ENCODE measurements at regions not wholly inside any gene's neighbourhood (a gene's known extent, or its start where the extent isn't known, plus 50 kb on each side); places are given as distances from the start of the nearest gene placed in this dataset.
"Not testable (repeated sequence)": the region's sequence is repeated elsewhere in the genome, so short reads cannot be mapped to it uniquely, and the experiment has no call there.

GRCh38 chr4:24212642-24213041, 322.8 kb upstream of the PPARGC1A start:
- Histone ChIP-seq H3K4me1 (ENCODE audit: low read depth) (no peaks in the 10 kb centered on the region), H3K4me3 (no peak overlapping the region), H3K9me3 (no peaks in the 10 kb centered on the region), H3K36me3 (ENCODE audit: low read depth) (no peaks in the 10 kb centered on the region)
- no peak for TF ChIP-seq CTCF (IDR thresholded peaks at IDR 0.05)
- intact Hi-C loops (cut with DNase I, micrococcal nuclease) = no loop called here
- no peak for DNase-seq
- ATAC-seq = no peak

DNA sequence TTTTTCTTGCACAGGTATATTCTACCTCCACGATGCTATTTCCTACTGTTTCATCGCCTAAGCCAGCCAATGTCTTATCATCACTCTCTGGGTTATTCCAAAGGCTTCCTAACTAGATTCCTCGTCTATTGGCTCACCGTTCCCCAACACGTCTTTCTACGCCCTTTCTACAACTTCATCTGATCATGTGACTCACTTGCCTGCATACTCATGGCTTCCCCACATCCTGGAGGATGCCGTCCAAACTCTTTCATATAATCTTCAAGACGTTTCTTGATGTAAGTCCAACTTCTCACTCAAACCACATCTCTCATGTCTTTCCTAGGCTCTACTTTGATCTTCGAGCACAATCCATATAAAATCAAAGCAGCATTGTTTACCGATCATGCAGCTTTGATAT, 322.0 kb upstream of the PPARGC1A start:
- intact Hi-C loops (cut with DNase I, micrococcal nuclease) = no loop called here
- Histone ChIP-seq H3K4me3 (no peak overlapping the region), H3K36me3 (ENCODE audit: low read depth) (no peaks in the 10 kb centered on the region), H3K9me3 (no peaks in the 10 kb centered on the region), H3K4me1 (ENCODE audit: low read depth) (no peaks in the 10 kb centered on the region)
- ATAC-seq (no peak), DNase-seq (no peak)
- TF ChIP-seq CTCF (IDR thresholded peaks at IDR 0.05) = no peak

GRCh38 chr4:24210332-24210902, 320.6 kb upstream of the PPARGC1A start:
- DNase-seq = peak in 1 of 3 donors; percentile 55
- ATAC-seq = peak; percentile 49
- intact Hi-C loops (cut with DNase I, micrococcal nuclease) = no loop called here
- Histone ChIP-seq H3K9me3 (no peaks in the 10 kb centered on the region), H3K4me1 (ENCODE audit: low read depth) (no peaks in the 10 kb centered on the region), H3K36me3 (ENCODE audit: low read depth) (no peaks in the 10 kb centered on the region), H3K4me3 (no peak overlapping the region)
- TF ChIP-seq CTCF (IDR thresholded peaks at IDR 0.05) = no peak

DNA sequence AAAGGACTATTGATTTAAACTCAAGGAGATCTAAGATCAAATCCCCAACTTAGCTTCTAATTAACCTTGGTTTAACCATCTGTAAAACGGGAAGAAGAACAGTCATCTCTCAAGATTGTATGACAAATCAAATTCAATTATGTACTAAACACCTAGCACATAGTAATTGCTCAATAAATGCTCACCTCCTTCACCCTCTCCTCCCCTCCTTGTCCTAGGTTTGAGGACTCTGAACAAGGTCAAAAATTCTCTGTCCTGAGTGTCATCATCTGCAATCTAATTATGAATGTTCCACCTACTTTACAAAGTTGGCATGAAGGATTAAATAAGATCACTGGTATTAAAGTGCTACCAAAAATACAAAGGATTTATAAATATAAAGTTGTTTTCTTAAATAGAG, 320.1 kb upstream of the PPARGC1A start:
- intact Hi-C loops (cut with DNase I, micrococcal nuclease) = no loop called here
- Histone ChIP-seq H3K9me3 (no peaks in the 10 kb centered on the region), H3K4me3 (no peak overlapping the region), H3K36me3 (ENCODE audit: low read depth) (no peaks in the 10 kb centered on the region), H3K4me1 (ENCODE audit: low read depth) (no peaks in the 10 kb centered on the region)
- DNase-seq = no peak
- no peak for TF ChIP-seq CTCF (IDR thresholded peaks at IDR 0.05)
- ATAC-seq = no peak

- no peak overlapping the region for H3K4me3 ChIP-seq
- intact Hi-C loops (cut with DNase I, micrococcal nuclease) = no loop called here
- ATAC-seq = no peak
- H3K36me3 ChIP-seq (ENCODE audit: low read depth) = no peaks in the 10 kb centered on the region
- H3K4me1 ChIP-seq (ENCODE audit: low read depth) = no peaks in the 10 kb centered on the region
- TF ChIP-seq CTCF (IDR thresholded peaks at IDR 0.05) = no peak
- no peak for DNase-seq
- no peaks in the 10 kb centered on the region for H3K9me3 ChIP-seq
These were observed 319.3 kb upstream of the PPARGC1A start for GRCh38 chr4:24209131-24209530.

GRCh38 chr4:24208691-24209090, 318.8 kb upstream of the PPARGC1A start:
- H3K9me3 ChIP-seq = no peaks in the 10 kb centered on the region
- intact Hi-C loops (cut with DNase I, micrococcal nuclease) = no loop called here
- DNase-seq = no peak
- no peaks in the 10 kb centered on the region for H3K36me3 ChIP-seq (ENCODE audit: low read depth)
- H3K4me3 ChIP-seq = no peak overlapping the region
- TF ChIP-seq CTCF (IDR thresholded peaks at IDR 0.05) = no peak
- no peak for ATAC-seq
- no peaks in the 10 kb centered on the region for H3K4me1 ChIP-seq (ENCODE audit: low read depth)

DNA sequence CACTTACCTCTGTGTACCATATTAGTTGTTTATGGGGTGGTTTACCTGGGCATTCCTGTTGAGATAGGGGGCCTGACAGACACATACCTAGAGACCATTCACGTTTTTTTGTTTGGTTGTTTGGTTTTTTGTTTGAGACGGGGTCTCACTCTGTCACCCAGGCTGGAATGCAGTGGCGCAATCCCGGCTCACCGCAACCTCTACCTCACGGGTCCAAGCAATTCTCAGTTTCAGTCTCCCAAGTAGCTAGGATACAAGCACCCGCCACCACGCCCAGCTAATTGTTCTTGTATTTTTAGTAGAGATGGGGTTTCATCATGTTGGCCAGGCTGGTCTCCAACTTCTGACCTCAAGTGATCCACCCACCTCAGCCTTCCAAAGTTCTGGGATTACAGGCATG, 314.9 kb upstream of the PPARGC1A start:
- not testable (repeated sequence) for H3K4me3 ChIP-seq, ATAC-seq

More for the DNA sequence above, 314.9 kb upstream of the PPARGC1A start:
- H3K4me1 ChIP-seq (ENCODE audit: low read depth); H3K36me3 ChIP-seq (ENCODE audit: low read depth); DNase-seq; H3K9me3 ChIP-seq; intact Hi-C loops (cut with DNase I, micrococcal nuclease): not testable (repeated sequence)
